A549 (cell line): ENCODE measurements at regions not wholly inside any gene's neighbourhood (a gene's known extent, or its start where the extent isn't known, plus 50 kb on each side); places are given as distances from the start of the nearest gene placed in this dataset.

Source experiments
- ATAC-seq, 2 experiments: fragments of 200-7000 bp in 1 of 2; fragments of >200 bp in 1 of 2; cut with Nextera tagmentation in 1 of 2; cut with Tn5 transposase in 1 of 2; 3 replicates each; pipeline versions ENCODE4 v1.8.0 to v1.9.1; 2018 to 2020; ENCODE audit warnings: mild to moderate bottlenecking in 1 of 2, moderate library complexity in 1 of 2
- CTCF ChIA-PET: fragments of 300-600 bp; sonication (Branson Sonifier 250); formaldehyde crosslinking; extraction: SDS; loops from one replicate; lab custom pipeline; 2021; ENCODE audit warnings: antibody characterized with exemption, inconsistent platforms; lab: Yijun Ruan, JAX
- POLR2A ChIA-PET: fragments of 350-600 bp; formaldehyde crosslinking; extraction: SDS; loops from one replicate; lab custom pipeline; 2021; ENCODE audit warnings: antibody characterized with exemption, inconsistent platforms; lab: Yijun Ruan, JAX
- DNase-seq, 2 experiments: peaks; one replicate each; pipeline versions ENCODE4 v3.0.0 to v3.0.0-alpha.2; 2011 to 2016; ENCODE audit warnings: low read depth in 1 of 2, low spot score in 1 of 2
- FAIRE-seq: peaks from 2 replicates; lab custom pipeline; 2011; peaks lifted over from hg19 to GRCh38; lab: Jason Lieb, UNC
- H3K27ac ChIP-seq, 2 experiments: fragments of >200 bp; sonication (Bioruptor Twin); formaldehyde crosslinking; 3 replicates each; pipeline ENCODE4 v1.5.1; 2016 to 2017
- H3K4me1 ChIP-seq: fragments of >200 bp; sonication (Bioruptor Twin); formaldehyde crosslinking; 3 replicates; pipeline ENCODE4 v1.6.1; 2016
- H3K4me2 ChIP-seq: fragments of >200 bp; sonication (Bioruptor Twin); formaldehyde crosslinking; 3 replicates; pipeline ENCODE4 v1.6.1; 2016
- H3K4me3 ChIP-seq: fragments of >200 bp; sonication (Bioruptor Twin); formaldehyde crosslinking; 3 replicates; pipeline ENCODE4 v1.5.1; 2016
- H3K9me3 ChIP-seq: fragments of >200 bp; sonication (Bioruptor Twin); formaldehyde crosslinking; 3 replicates; pipeline ENCODE4 v1.6.1; 2016
- BHLHE40 ChIP-seq: IDR thresholded peaks from 2 replicates; pipeline ENCODE4 v1.6.1; 2012; ENCODE audit warnings: low read depth, low read length, inconsistent platforms
- CBX2 ChIP-seq: fragments of 200-600 bp; sonication (generic); IDR thresholded peaks from 2 replicates; pipeline ENCODE4 v1.6.1; 2016; ENCODE audit warnings: low read depth, mild to moderate bottlenecking, borderline replicate concordance
- CEBPB ChIP-seq, 2 experiments: fragments of >200 bp in 1 of 2; sonication (Bioruptor Twin) in 1 of 2; formaldehyde crosslinking in 1 of 2; IDR thresholded peaks; 2 replicates each; pipeline ENCODE4 v1.6.1; 2012 to 2016
- CHD2 ChIP-seq: fragments of 150-350 bp; IDR thresholded peaks from 2 replicates; pipeline ENCODE4 v1.6.1; 2014; ENCODE audit warnings: low read length; ENCODE audit not compliant: partially characterized antibody
- HDAC2 ChIP-seq: fragments of 200-600 bp; sonication (generic); IDR thresholded peaks from 2 replicates; pipeline ENCODE4 v1.6.1; 2016
- HOXA7 ChIP-seq: fragments of 250-450 bp; sonication (Bioruptor Pico); IDR thresholded peaks from 2 replicates; pipeline ENCODE4 v1.5.0; 2020; ENCODE audit warnings: mild to moderate bottlenecking, moderate library complexity
- JUNB ChIP-seq: fragments of >200 bp; sonication (Bioruptor Twin); formaldehyde crosslinking; IDR thresholded peaks from 2 replicates; pipeline ENCODE4 v1.6.1; 2016
- KDM1A ChIP-seq: fragments of 200-600 bp; sonication (generic); IDR thresholded peaks from 2 replicates; pipeline ENCODE4 v1.6.1; 2016; ENCODE audit warnings: low read depth, mild to moderate bottlenecking
- MAFK ChIP-seq: fragments of 450-650 bp; IDR thresholded peaks from 2 replicates; pipeline ENCODE4 v1.6.1; 2014; ENCODE audit not compliant: partially characterized antibody
- NFE2L2 ChIP-seq: fragments of 150-350 bp; conservative IDR thresholded peaks from 2 replicates; pipeline ENCODE4 v1.6.1; 2014; ENCODE audit warnings: low read length
- POLR2A ChIP-seq: IDR thresholded peaks from 2 replicates; pipeline ENCODE4 v1.6.1; 2012; ENCODE audit warnings: mild to moderate bottlenecking, low read length
- POLR2AphosphoS2 ChIP-seq: conservative IDR thresholded peaks from 2 replicates; pipeline ENCODE4 v1.6.1; 2012; ENCODE audit warnings: low read length, improper control_type of control experiment, inconsistent platforms
- RFX5 ChIP-seq: fragments of 450-650 bp; IDR thresholded peaks from 2 replicates; pipeline ENCODE4 v1.7.1; 2014; ENCODE audit warnings: antibody characterized with exemption, mild to moderate bottlenecking, moderate library complexity
- SREBF2 ChIP-seq: fragments of 450-650 bp; IDR thresholded peaks from 2 replicates; pipeline ENCODE4 v1.6.1; 2014; ENCODE audit warnings: mild to moderate bottlenecking, moderate library complexity
- TFCP2L1 ChIP-seq: fragments of 250-450 bp; sonication (Bioruptor Pico); IDR thresholded peaks from 2 replicates; pipeline ENCODE4 v1.5.0; 2021; ENCODE audit warnings: mild to moderate bottlenecking
- TP53 ChIP-seq: fragments of 250-450 bp; sonication (Bioruptor Pico); IDR thresholded peaks from 2 replicates; pipeline ENCODE4 v1.5.0; 2021; ENCODE audit warnings: mild to moderate bottlenecking, moderate library complexity
- ZC3H11A ChIP-seq: fragments of 450-650 bp; IDR thresholded peaks from 2 replicates; pipeline ENCODE4 v1.6.1; 2014; ENCODE audit warnings: antibody characterized with exemption, mild to moderate bottlenecking
- ZFP36 ChIP-seq: fragments of 450-650 bp; IDR thresholded peaks from 2 replicates; pipeline ENCODE4 v1.6.1; 2014; ENCODE audit warnings: borderline replicate concordance; ENCODE audit not compliant: partially characterized antibody
- WGBS: methylation state at CpG from one replicate; pipeline ENCODE4 v1.1.6; 2017; ENCODE audit errors: missing lambda C conversion rate; 5-methylcytosine and 5-hydroxymethylcytosine counted together
- TF ChIP-seq, protein P1 (sequence below): fragments of >200 bp; sonication (Bioruptor Twin); formaldehyde crosslinking; IDR thresholded peaks from 2 replicates; pipeline ENCODE4 v1.6.1; 2016
- TF ChIP-seq, protein P2 (sequence below): fragments of >200 bp; sonication (Bioruptor Twin); formaldehyde crosslinking; IDR thresholded peaks from 3 replicates; pipeline ENCODE4 v1.5.1; 2016
- TF ChIP-seq, protein P3 (sequence below): fragments of 250-450 bp; sonication (Bioruptor Pico); IDR thresholded peaks from 2 replicates; pipeline ENCODE4 v1.5.0; 2021; ENCODE audit warnings: mild to moderate bottlenecking, moderate library complexity, borderline replicate concordance
- TF ChIP-seq, protein P4 (sequence below): fragments of 250-450 bp; sonication (Bioruptor Pico); IDR thresholded peaks from 2 replicates; pipeline ENCODE4 v1.5.0; 2020; ENCODE audit warnings: low read depth, mild to moderate bottlenecking, moderate library complexity
- TF ChIP-seq, protein P5 (sequence below): fragments of >200 bp; sonication (Bioruptor Twin); formaldehyde crosslinking; IDR thresholded peaks from 3 replicates; pipeline ENCODE4 v1.6.1; 2016
- TF ChIP-seq, protein P6 (sequence below): IDR thresholded peaks from 2 replicates; pipeline ENCODE4 v1.6.1; 2012

DNA sequence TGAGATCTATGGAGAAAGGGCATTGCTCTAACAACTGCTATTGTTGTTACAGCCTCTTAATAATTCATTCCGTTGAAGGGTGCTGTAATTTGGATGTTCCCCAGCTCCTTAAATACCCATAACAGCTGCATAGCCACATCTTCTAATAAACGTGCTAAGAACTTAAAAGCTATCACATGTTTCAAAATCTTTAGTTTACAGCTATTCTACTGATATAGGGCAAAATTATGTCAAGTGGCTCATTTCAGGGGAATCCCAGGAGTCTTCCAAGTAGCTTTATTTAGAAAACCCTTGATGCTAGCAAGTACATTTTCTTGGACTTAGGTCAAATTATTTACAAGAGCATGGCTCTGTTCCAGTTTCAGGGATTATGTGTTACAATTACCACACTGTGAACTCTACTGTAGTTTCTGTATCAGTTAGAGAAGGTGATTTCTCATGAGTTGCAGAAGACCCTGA, 990.4 kb upstream of the ACO1 start:
- FAIRE-seq, result no peak
- Histone ChIP-seq H3K4me3 (no peak overlapping the region), H3K4me1 (no peaks in the 10 kb centered on the region), H3K9me3 (no peaks in the 10 kb centered on the region), H3K4me2 (no peak overlapping the region), H3K27ac (no peak overlapping the region)
- no peak for ATAC-seq
- TF ChIP-seq CHD2, result no peak
- TF ChIP-seq, protein P1, sequence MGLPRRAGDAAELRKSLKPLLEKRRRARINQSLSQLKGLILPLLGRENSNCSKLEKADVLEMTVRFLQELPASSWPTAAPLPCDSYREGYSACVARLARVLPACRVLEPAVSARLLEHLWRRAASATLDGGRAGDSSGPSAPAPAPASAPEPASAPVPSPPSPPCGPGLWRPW, result no peak
- TF ChIP-seq, protein P2, sequence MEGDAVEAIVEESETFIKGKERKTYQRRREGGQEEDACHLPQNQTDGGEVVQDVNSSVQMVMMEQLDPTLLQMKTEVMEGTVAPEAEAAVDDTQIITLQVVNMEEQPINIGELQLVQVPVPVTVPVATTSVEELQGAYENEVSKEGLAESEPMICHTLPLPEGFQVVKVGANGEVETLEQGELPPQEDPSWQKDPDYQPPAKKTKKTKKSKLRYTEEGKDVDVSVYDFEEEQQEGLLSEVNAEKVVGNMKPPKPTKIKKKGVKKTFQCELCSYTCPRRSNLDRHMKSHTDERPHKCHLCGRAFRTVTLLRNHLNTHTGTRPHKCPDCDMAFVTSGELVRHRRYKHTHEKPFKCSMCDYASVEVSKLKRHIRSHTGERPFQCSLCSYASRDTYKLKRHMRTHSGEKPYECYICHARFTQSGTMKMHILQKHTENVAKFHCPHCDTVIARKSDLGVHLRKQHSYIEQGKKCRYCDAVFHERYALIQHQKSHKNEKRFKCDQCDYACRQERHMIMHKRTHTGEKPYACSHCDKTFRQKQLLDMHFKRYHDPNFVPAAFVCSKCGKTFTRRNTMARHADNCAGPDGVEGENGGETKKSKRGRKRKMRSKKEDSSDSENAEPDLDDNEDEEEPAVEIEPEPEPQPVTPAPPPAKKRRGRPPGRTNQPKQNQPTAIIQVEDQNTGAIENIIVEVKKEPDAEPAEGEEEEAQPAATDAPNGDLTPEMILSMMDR, result no peak
- TF ChIP-seq HDAC2, result no peak
- TF ChIP-seq ZC3H11A, result no peak
- TF ChIP-seq NFE2L2, result no peak
- no peak for TF ChIP-seq POLR2AphosphoS2
- TF ChIP-seq BHLHE40, result no peak
- TF ChIP-seq, protein P3, sequence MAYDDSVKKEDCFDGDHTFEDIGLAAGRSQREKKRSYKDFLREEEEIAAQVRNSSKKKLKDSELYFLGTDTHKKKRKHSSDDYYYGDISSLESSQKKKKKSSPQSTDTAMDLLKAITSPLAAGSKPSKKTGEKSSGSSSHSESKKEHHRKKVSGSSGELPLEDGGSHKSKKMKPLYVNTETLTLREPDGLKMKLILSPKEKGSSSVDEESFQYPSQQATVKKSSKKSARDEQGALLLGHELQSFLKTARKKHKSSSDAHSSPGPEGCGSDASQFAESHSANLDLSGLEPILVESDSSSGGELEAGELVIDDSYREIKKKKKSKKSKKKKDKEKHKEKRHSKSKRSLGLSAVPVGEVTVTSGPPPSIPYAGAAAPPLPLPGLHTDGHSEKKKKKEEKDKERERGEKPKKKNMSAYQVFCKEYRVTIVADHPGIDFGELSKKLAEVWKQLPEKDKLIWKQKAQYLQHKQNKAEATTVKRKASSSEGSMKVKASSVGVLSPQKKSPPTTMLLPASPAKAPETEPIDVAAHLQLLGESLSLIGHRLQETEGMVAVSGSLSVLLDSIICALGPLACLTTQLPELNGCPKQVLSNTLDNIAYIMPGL (CRISPR knock-in tag), result no peak
- TF ChIP-seq ZFP36, result no peak
- no peak for TF ChIP-seq KDM1A
- no peak for TF ChIP-seq CEBPB (IDR thresholded peaks at IDR 0.05)
- TF ChIP-seq, protein P4, sequence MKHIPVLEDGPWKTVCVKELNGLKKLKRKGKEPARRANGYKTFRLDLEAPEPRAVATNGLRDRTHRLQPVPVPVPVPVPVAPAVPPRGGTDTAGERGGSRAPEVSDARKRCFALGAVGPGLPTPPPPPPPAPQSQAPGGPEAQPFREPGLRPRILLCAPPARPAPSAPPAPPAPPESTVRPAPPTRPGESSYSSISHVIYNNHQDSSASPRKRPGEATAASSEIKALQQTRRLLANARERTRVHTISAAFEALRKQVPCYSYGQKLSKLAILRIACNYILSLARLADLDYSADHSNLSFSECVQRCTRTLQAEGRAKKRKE (CRISPR knock-in tag), result no peak
- CTCF ChIA-PET, result no interaction called here
- POLR2A ChIA-PET, result no interaction called here
- DNase-seq, result no peak
- WGBS, result 4% methylated on average over 2 of the region's 2 CpGs

DNA sequence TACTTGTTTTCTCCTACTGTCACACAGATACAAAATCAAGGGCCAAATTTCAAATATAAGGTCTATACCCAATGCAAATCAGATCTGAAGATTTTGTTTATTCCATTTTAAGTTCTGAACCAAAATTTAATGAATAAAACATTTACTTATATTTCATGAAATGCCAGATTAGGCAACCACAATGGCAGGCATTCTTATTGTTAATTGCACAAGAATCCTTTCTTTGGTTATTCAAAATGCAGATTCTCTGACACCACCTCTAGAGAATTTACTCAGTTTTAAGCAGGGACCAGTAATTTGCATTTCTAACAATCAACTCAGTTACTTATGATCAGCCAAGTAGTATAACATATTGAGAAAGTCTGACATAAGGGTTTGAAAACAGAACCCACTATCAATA, 972.4 kb upstream of the ACO1 start:
- ChIA-PET CTCF (no interaction called here), POLR2A (no interaction called here)
- H3K4me3 ChIP-seq, result no peak overlapping the region
- H3K4me2 ChIP-seq, result no peak overlapping the region
- DNase-seq, result no peak
- no peak for FAIRE-seq
- H3K27ac ChIP-seq, result no peak overlapping the region
- no peak for ATAC-seq
- TF ChIP-seq, protein P5, sequence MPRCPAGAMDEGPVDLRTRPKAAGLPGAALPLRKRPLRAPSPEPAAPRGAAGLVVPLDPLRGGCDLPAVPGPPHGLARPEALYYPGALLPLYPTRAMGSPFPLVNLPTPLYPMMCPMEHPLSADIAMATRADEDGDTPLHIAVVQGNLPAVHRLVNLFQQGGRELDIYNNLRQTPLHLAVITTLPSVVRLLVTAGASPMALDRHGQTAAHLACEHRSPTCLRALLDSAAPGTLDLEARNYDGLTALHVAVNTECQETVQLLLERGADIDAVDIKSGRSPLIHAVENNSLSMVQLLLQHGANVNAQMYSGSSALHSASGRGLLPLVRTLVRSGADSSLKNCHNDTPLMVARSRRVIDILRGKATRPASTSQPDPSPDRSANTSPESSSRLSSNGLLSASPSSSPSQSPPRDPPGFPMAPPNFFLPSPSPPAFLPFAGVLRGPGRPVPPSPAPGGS, result no peak
- TF ChIP-seq, protein P4 (CRISPR knock-in tag), result no peak
- TF ChIP-seq BHLHE40, result no peak
- no peak for TF ChIP-seq MAFK
- TF ChIP-seq, all 56 proteins: peak for 0
- no peaks in the 10 kb centered on the region for H3K9me3 ChIP-seq
- no peaks in the 10 kb centered on the region for H3K4me1 ChIP-seq

DNA sequence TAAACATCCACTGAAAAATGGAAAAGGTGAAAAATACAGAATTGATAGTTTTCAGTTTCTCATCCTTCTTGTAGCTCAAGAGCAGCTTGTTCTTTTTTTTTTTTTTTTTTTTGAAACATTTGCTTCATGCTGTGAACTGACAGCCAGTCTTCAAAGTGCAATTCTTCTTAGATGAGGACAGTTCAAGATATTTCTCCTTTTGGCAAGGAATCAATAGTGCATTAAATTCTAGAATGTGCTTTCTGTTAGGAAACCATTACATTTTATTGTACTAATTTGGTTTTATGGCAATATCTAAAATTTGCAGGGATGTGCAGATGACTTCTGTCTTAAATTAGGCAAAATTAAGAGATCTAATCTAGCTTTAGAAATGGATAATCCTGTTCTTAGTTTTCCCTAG, 969.3 kb upstream of the ACO1 start:
- no peak for TF ChIP-seq TP53 (CRISPR knock-in tag)
- no peak for TF ChIP-seq HDAC2
- no peak for TF ChIP-seq RFX5
- TF ChIP-seq JUNB, result no peak
- no peak for TF ChIP-seq NFE2L2
- TF ChIP-seq HOXA7 (CRISPR knock-in tag), result no peak
- TF ChIP-seq CBX2, result no peak
- TF ChIP-seq, protein P6, sequence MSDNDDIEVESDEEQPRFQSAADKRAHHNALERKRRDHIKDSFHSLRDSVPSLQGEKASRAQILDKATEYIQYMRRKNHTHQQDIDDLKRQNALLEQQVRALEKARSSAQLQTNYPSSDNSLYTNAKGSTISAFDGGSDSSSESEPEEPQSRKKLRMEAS, result no peak
- TF ChIP-seq TFCP2L1, result no peak
- no peak for TF ChIP-seq POLR2A
- TF ChIP-seq ZC3H11A, result no peak
- no peak for TF ChIP-seq SREBF2
- no peak for TF ChIP-seq BHLHE40
- DNase-seq (no peak), FAIRE-seq (no peak), ATAC-seq (no peak)
- ChIA-PET CTCF (no interaction called here), POLR2A (no interaction called here)
- no peak overlapping the region for H3K4me2 ChIP-seq
- H3K9me3 ChIP-seq, result no peaks in the 10 kb centered on the region
- H3K4me1 ChIP-seq, result no peaks in the 10 kb centered on the region
- H3K27ac ChIP-seq, result no peak overlapping the region
- no peak overlapping the region for H3K4me3 ChIP-seq
